Endothelial cell of umbilical vein (primary cell): ENCODE measurements at regions not wholly inside any gene's neighbourhood (a gene's known extent, or its start where the extent isn't known, plus 50 kb on each side); places are given as distances from the start of the nearest gene placed in this dataset.

Experiments used
- BruUV-seq: library from RNA; stranded (reverse); fragments of 400-500 nt; replicated peaks from 2 replicates; lab custom pipeline; 2021; lab: Mats Ljungman, UMichigan
- CTCF ChIA-PET: fragments of 300-600, 350-600 bp; sonication (Branson Sonifier 250); formaldehyde crosslinking; loops from one replicate; lab custom pipeline; 2021; ENCODE audit warnings: antibody characterized with exemption, inconsistent platforms; lab: Charles Lee
- POLR2A ChIA-PET: fragments of 300-600, 350-600 bp; sonication (Branson Sonifier 250); formaldehyde crosslinking; loops from one replicate; lab custom pipeline; 2021; ENCODE audit warnings: antibody characterized with exemption, inconsistent platforms; lab: Charles Lee
- DNase-seq: peaks from one replicate; pipeline ENCODE4 v3.0.0-alpha.2; 2011; ENCODE audit warnings: low read depth, low spot score
- FAIRE-seq: peaks from 2 replicates; lab custom pipeline; 2011; peaks lifted over from hg19 to GRCh38; lab: Jason Lieb, UNC
- H2AFZ ChIP-seq: 2 replicates; pipeline ENCODE4 v1.6.0; 2012; ENCODE audit warnings: low read depth, low read length, control low read depth, inconsistent platforms
- H3K27ac ChIP-seq: 2 replicates; pipeline ENCODE4 v1.5.1; 2011; ENCODE audit warnings: low read depth, mild to moderate bottlenecking, control low read depth, low read length, moderate library complexity; ENCODE audit not compliant: insufficient read depth
- H3K27me3 ChIP-seq, 2 experiments: 2 replicates each; pipeline versions ENCODE4 v1.6.0 to v1.6.1; 2011; ENCODE audit warnings: low read length in 2 of 2, mixed read lengths in 1 of 2; ENCODE audit not compliant: control insufficient read depth in 2 of 2, insufficient read depth in 2 of 2
- H3K36me3 ChIP-seq, 2 experiments: 2 replicates in 1 of 2; 3 replicates in 1 of 2; pipeline ENCODE4 v1.5.1; 2011; ENCODE audit warnings: low read length in 2 of 2, mild to moderate bottlenecking in 1 of 2, moderate library complexity in 1 of 2; ENCODE audit not compliant: control insufficient read depth in 2 of 2, insufficient read depth in 2 of 2; ENCODE audit errors: extremely low read depth in 1 of 2
- H3K4me1 ChIP-seq: 3 replicates; pipeline ENCODE4 v1.5.1; 2011; ENCODE audit warnings: mild to moderate bottlenecking, low read length; ENCODE audit not compliant: control insufficient read depth, insufficient read depth; ENCODE audit errors: extremely low read depth
- H3K4me2 ChIP-seq: 2 replicates; pipeline ENCODE4 v1.6.1; 2011; ENCODE audit warnings: low read length, control low read depth, mixed read lengths; ENCODE audit not compliant: insufficient read depth
- H3K4me3 ChIP-seq, 3 experiments: fragments of 200-600 bp in 1 of 3; sonication (generic), shearing (Covaris generic) in 1 of 3; replicated peaks in 1 of 3; 2 replicates each; pipeline ENCODE4 v1.5.1; 2011 to 2016; ENCODE audit warnings: control low read depth in 3 of 3, low read length in 3 of 3, mild to moderate bottlenecking in 2 of 3, inconsistent platforms in 1 of 3, low read depth in 1 of 3, moderate library complexity in 1 of 3; ENCODE audit not compliant: insufficient read depth in 1 of 3
- H3K79me2 ChIP-seq: 2 replicates; pipeline ENCODE4 v1.6.0; 2012; ENCODE audit warnings: low read length, inconsistent platforms; ENCODE audit not compliant: control insufficient read depth, insufficient read depth
- H3K9ac ChIP-seq: replicated peaks from 2 replicates; pipeline ENCODE3; 2011; ENCODE audit warnings: low read length, control low read depth; ENCODE audit not compliant: insufficient read depth; ENCODE audit errors: extremely low read depth
- H3K9me1 ChIP-seq: replicated peaks from 3 replicates; pipeline ENCODE4 v1.6.0; 2011; ENCODE audit warnings: mild to moderate bottlenecking, low read length; ENCODE audit not compliant: control insufficient read depth, insufficient read depth; ENCODE audit errors: extremely low read depth
- H3K9me3 ChIP-seq: replicated peaks from 2 replicates; pipeline ENCODE4 v1.5.1; 2012; ENCODE audit warnings: low read length, inconsistent platforms; ENCODE audit not compliant: control insufficient read depth, insufficient read depth
- H4K20me1 ChIP-seq: replicated peaks from 2 replicates; pipeline ENCODE3; 2011; ENCODE audit warnings: mild to moderate bottlenecking, low read length; ENCODE audit not compliant: control insufficient read depth, insufficient read depth; ENCODE audit errors: extremely low read depth
- EZH2 ChIP-seq: IDR thresholded peaks from 2 replicates; pipeline ENCODE4 v1.6.1; 2012; ENCODE audit warnings: borderline replicate concordance, low read depth, mild to moderate bottlenecking, moderate library complexity, low read length, inconsistent platforms; ENCODE audit not compliant: severe bottlenecking
- FOS ChIP-seq: IDR thresholded peaks from 2 replicates; pipeline ENCODE4 v1.6.1; 2011; ENCODE audit warnings: mild to moderate bottlenecking, low read length, moderate library complexity, borderline replicate concordance; ENCODE audit not compliant: insufficient read depth
- GATA2 ChIP-seq: IDR thresholded peaks from 2 replicates; pipeline ENCODE4 v1.7.0; 2011; ENCODE audit warnings: low read depth, mild to moderate bottlenecking, moderate library complexity, mixed read lengths, low read length; ENCODE audit not compliant: insufficient read length, insufficient read depth
- JUN ChIP-seq: IDR thresholded peaks from 2 replicates; pipeline ENCODE4 v1.6.1; 2011; ENCODE audit warnings: borderline replicate concordance, low read depth; ENCODE audit not compliant: insufficient read length, insufficient read depth
- MYC ChIP-seq: IDR thresholded peaks from one replicate; pipeline ENCODE4 v1.6.1; 2011; ENCODE audit warnings: mild to moderate bottlenecking, low read depth, low read length
- POLR2A ChIP-seq: IDR thresholded peaks from 2 replicates; pipeline ENCODE4 v1.6.1; 2012; ENCODE audit warnings: low read depth, mild to moderate bottlenecking, control low read depth, low read length
- POLR2AphosphoS5 ChIP-seq: IDR thresholded peaks from 2 replicates; pipeline ENCODE4 v1.6.1; 2012; ENCODE audit warnings: low read depth, mild to moderate bottlenecking, control low read depth, low read length, moderate library complexity; ENCODE audit not compliant: insufficient read depth
- dilution Hi-C: fragments of 300-500 bp; cut with MboI; formaldehyde crosslinking; loops from one replicate; pipeline ENCODE4 v1.15.0; 2019; ENCODE audit warnings: low sequenced_read_pairs; ENCODE audit not compliant: extremely low pct_ligation_motif_present
- intact Hi-C: fragments of 100-400 bp; cut with micrococcal nuclease; formaldehyde crosslinking; loops from one replicate; pipeline ENCODE4 v1.10.0; 2022
- TF ChIP-seq, protein P1 (sequence below), 2 donors: IDR thresholded peaks; 1 replicate in 1 of 2; 2 replicates in 1 of 2; pipeline ENCODE4 v1.5.1; 2011; ENCODE audit warnings: low read length in 2 of 2, mild to moderate bottlenecking in 2 of 2, moderate library complexity in 2 of 2, control low read depth in 1 of 2, inconsistent platforms in 1 of 2, low read depth in 1 of 2; ENCODE audit not compliant: insufficient read depth in 1 of 2; ENCODE audit errors: extremely low read depth in 1 of 2
- TF ChIP-seq, protein P2 (sequence below): IDR thresholded peaks from 2 replicates; pipeline ENCODE4 v1.6.1; 2011; ENCODE audit not compliant: insufficient read depth, insufficient read length

DNA sequence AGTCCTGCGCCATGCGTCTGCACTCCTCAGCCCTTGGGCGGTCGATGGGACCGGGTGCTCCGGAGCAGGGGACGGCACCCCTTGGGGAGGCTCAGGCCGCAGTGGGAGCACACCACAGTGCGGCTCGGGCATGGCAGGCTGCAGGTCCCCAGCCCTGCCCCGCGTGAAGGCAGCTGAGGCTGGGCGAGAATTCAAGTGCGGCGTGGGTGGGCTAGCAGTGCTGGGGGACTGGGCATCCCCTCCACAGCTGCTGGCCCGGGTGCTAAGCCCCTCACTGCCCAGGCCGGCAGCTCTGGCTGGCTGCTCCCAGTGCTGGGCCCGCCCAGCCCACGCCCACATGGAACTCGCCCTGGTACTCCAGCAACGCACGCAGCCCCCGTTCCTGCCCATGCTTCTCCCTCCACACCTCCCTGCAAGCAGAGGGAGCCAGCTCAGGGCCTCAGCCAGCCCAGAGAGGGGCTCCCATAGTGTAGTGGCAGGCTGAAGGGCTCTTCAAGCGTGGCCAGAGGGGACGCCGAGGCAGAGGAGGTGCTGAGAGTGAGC lies 198.3 kb upstream of the CNTNAP5 start:
- Histone ChIP-seq H4K20me1 (no peaks in the 10 kb centered on the region), H3K9ac (no peak overlapping the region), H3K79me2 (no peaks in the 10 kb centered on the region), H3K9me3 (no peaks in the 10 kb centered on the region), H2AFZ (no peak overlapping the region), H3K27me3 (no peaks in the 10 kb centered on the region), H3K27ac (no peak overlapping the region), H3K36me3 (no peaks in the 10 kb centered on the region), H3K4me2 (no peak overlapping the region), H3K9me1 (no peaks in the 10 kb centered on the region), H3K4me1 (no peaks in the 10 kb centered on the region), H3K4me3 (no peak overlapping the region)
- intact Hi-C loops (no loop called here), dilution Hi-C loops (no loop called here)
- DNase-seq (no peak), FAIRE-seq (no peak)
- ChIA-PET POLR2A (no interaction called here), CTCF (no interaction called here)
- no TSS peak for BruUV-seq
- TF ChIP-seq GATA2 (no peak), EZH2 (no peak), JUN (no peak)
- TF ChIP-seq, protein P1, sequence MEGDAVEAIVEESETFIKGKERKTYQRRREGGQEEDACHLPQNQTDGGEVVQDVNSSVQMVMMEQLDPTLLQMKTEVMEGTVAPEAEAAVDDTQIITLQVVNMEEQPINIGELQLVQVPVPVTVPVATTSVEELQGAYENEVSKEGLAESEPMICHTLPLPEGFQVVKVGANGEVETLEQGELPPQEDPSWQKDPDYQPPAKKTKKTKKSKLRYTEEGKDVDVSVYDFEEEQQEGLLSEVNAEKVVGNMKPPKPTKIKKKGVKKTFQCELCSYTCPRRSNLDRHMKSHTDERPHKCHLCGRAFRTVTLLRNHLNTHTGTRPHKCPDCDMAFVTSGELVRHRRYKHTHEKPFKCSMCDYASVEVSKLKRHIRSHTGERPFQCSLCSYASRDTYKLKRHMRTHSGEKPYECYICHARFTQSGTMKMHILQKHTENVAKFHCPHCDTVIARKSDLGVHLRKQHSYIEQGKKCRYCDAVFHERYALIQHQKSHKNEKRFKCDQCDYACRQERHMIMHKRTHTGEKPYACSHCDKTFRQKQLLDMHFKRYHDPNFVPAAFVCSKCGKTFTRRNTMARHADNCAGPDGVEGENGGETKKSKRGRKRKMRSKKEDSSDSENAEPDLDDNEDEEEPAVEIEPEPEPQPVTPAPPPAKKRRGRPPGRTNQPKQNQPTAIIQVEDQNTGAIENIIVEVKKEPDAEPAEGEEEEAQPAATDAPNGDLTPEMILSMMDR (IDR thresholded peaks at IDR 0.05; ENCODE audit: extremely low read depth in 1 of 2, insufficient read depth in 1 of 2, low read depth in 1 of 2, low read length in 2 of 2), result no peak

DNA sequence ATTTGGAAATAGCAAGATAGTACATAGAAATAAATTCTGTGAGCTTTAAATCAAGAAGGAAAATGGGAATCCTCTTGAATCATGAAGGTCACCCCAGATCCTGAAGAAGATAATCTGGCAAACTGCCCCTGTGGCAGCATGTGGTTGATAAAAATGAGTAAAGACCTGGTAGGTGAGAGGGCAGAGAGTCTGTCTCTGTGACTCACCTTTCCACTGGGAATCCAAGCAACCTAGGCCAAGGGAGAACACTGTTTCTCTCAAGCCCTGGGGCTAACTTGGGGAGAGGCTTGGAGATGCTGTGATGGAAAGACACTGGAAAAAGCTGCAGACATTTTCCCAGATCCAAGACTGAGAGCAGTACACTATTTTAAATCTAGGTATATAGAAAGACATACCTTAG lies 185.8 kb upstream of the CNTNAP5 start:
- POLR2A ChIA-PET, result no interaction called here
- CTCF ChIA-PET, result no interaction called here
- dilution Hi-C loops, result no loop called here

More for the DNA sequence above, 185.8 kb upstream of the CNTNAP5 start:
- no peaks in the 10 kb centered on the region for H3K36me3 ChIP-seq
- H2AFZ ChIP-seq, result no peak overlapping the region
- no peaks in the 10 kb centered on the region for H4K20me1 ChIP-seq
- H3K4me2 ChIP-seq, result no peak overlapping the region
- intact Hi-C loops, result no loop called here
- no peaks in the 10 kb centered on the region for H3K79me2 ChIP-seq
- TF ChIP-seq POLR2A, result no peak
- no peak for TF ChIP-seq JUN
- no peak for TF ChIP-seq EZH2
- TF ChIP-seq POLR2AphosphoS5, result no peak
- TF ChIP-seq MYC, result no peak
- TF ChIP-seq, protein P1 (IDR thresholded peaks at IDR 0.05; ENCODE audit: extremely low read depth in 1 of 2, insufficient read depth in 1 of 2, low read depth in 1 of 2, low read length in 2 of 2), result no peak
- TF ChIP-seq, protein P2, sequence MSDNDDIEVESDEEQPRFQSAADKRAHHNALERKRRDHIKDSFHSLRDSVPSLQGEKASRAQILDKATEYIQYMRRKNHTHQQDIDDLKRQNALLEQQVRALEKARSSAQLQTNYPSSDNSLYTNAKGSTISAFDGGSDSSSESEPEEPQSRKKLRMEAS, result no peak
- TF ChIP-seq FOS, result no peak
- TF ChIP-seq GATA2, result no peak
- peaks cover 3% of the 10 kb centered on the region for H3K9me3 ChIP-seq
- no peaks in the 10 kb centered on the region for H3K27me3 ChIP-seq
- H3K27ac ChIP-seq, result no peak overlapping the region
- no peak for DNase-seq
- H3K9me1 ChIP-seq, result no peaks in the 10 kb centered on the region
- FAIRE-seq, result no peak
- BruUV-seq, result no TSS peak
- no peaks in the 10 kb centered on the region for H3K4me1 ChIP-seq
- no peak overlapping the region for H3K9ac ChIP-seq
- H3K4me3 ChIP-seq, result no peak overlapping the region
